ENCODE measurements at regions not wholly inside any gene's neighbourhood (a gene's known extent, or its start where the extent isn't known, plus 50 kb on each side); places are given as distances from the start of the nearest gene placed in this dataset.

- no peak for TF ChIP-seq CTCF (IDR thresholded peaks at IDR 0.05; ENCODE audit: insufficient read depth, low read length, poor library complexity, severe bottlenecking)
- no peak for TF ChIP-seq EZH2phosphoT487 (conservative IDR thresholded peaks at IDR 0.05; ENCODE audit: low read length)
Observed at GRCh38 chr11:97702951-97703350, 1313.1 kb downstream of the JRKL start.
